Cardiac fibroblast (primary cell): ENCODE measurements at regions not wholly inside any gene's neighbourhood (a gene's known extent, or its start where the extent isn't known, plus 50 kb on each side); places are given as distances from the start of the nearest gene placed in this dataset.

Experiments
- DNase-seq, 2 donors: peaks; one replicate each; pipeline versions ENCODE4 v3.0.0 to v3.0.0-alpha.2; 2010; ENCODE audit warnings: low read depth in 2 of 2
- H3K4me3 ChIP-seq, 2 donors: replicated peaks in 1 of 2; 1 replicate in 1 of 2; 2 replicates in 1 of 2; pipeline ENCODE4 v1.5.1; 2011; ENCODE audit warnings: low read depth in 2 of 2, low read length in 2 of 2, mild to moderate bottlenecking in 2 of 2, moderate library complexity in 1 of 2
- CTCF ChIP-seq: IDR thresholded peaks from one replicate; pipeline ENCODE4 v1.5.1; 2011; ENCODE audit warnings: low read depth, mild to moderate bottlenecking, low read length, inconsistent platforms

DNA sequence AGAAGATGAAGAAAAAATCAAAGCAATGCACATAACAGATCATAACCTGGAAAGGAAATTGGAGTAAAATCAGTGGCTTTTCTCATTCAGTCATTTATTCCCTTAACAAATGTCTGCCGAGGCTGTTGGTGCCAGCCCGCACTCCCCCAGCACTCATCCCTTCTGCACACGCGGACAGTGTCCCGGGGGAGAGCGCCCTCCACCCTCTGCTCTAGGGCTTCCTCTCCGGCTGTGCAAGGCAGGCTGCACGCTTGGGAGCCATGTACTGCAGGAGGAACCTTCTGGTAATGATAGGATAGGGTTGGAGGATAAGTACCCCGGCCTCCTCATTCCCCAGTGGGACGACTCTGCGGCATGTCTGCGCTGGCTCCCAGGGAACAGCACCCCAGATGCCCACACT, 134.5 kb downstream of the PAX1 start:
- no peak overlapping the region for H3K4me3 ChIP-seq
- no peak for TF ChIP-seq CTCF
- DNase-seq = no peak

DNA sequence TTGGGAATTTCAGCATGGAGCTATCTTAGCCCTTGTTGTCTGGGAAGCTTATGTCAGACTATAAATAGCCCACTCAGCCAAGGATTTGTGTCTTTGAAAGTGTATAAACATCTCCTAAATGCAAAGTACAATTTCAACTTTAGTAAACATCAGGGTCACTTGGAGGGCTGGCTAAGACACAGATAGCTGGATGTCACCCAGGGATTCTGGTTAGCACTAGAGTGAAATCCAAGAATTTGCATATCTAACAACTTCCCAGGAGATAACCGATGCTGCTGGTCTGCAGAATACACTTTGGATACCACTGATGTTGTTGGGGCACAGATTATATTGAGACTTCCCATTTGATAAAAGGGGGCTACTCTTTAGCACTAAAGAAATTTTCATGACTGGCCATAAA, 130.9 kb downstream of the PAX1 start:
- no peak overlapping the region for H3K4me3 ChIP-seq
- no peak for TF ChIP-seq CTCF
- no peak for DNase-seq

DNA sequence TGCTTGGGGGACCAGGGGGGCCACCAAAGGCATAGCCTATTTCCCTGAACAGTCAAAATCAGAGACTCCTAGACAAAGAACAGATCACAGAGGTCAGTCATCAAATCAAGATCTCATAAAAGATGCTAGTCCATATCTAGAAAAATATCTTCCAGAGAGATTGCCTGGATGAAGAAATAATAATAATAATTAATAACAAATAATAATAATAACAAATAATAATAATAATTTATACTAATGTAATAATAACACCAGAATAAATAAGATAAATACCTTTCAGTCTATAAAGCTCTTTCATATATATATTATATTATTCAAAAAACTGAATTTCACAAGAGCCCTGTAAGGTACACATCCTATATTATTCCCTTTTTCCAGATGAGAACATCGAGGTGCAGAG, 129.6 kb downstream of the PAX1 start:
- TF ChIP-seq CTCF = no peak
- DNase-seq = no peak
- H3K4me3 ChIP-seq = no peak overlapping the region

DNA sequence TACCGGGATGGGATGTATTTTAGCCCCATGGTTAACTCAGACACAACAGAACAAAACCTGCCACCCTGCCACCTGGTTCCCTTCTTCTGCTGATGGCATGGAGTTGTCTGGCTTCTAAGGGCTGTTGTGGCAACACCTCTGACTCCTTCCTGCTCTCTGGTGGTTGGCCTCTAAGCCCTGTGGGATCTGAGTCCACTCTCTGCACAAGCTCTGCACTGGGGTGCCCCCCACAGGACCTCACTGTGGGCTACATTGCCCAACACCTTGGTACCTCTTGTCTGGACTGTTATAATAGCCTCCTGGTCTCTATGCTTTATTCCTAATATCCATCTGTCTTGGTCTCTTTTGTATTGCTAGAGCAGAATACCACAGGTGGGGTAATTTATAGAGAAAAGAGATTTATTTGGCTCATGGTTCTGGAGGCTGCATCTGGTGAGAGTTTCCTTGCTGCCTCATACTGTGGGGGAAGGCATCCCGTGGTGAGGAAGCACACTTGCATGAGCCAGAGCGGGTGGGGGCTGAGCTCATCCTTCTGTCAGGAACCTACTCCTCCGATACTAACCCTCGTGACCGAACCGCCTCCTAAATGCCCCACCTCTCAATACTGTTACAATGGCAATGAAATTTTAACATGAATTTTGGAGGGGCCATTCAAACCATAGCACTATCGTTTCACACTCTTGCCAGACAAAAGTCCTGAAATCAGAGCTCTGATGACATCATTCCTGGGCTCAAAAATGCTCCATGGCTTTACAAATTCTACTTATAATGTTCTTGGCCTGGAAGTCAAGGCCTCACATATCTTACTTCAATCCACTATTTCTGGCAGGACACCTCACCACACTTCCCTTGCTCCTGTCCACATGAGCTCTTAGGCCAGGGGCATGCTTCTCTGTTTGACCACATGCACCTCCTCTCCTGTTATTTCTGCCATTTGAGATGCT, 127.2 kb downstream of the PAX1 start:
- DNase-seq = no peak
- no peak for TF ChIP-seq CTCF
- no peak overlapping the region for H3K4me3 ChIP-seq

DNA sequence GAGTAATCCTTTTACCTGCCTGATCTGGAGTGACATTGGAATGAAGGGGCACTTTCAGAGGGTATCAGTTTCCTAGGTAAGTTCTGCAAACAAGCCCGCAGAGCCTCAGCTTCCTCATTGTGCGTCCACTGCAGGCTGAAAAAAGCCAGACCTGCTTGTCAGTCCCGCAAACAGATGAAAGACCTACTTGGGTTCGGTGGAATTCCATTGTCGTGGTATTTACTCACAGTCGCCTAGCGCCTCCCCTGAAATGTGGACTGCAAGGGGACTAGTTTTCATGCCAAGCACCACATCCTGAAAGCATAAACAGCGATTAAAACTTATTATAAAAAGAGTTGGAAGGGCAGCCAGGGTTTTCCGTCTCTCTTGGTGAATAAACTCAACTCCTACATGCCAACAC, 121.5 kb downstream of the PAX1 start:
- no peak overlapping the region for H3K4me3 ChIP-seq
- no peak for TF ChIP-seq CTCF
- no peak for DNase-seq

DNA sequence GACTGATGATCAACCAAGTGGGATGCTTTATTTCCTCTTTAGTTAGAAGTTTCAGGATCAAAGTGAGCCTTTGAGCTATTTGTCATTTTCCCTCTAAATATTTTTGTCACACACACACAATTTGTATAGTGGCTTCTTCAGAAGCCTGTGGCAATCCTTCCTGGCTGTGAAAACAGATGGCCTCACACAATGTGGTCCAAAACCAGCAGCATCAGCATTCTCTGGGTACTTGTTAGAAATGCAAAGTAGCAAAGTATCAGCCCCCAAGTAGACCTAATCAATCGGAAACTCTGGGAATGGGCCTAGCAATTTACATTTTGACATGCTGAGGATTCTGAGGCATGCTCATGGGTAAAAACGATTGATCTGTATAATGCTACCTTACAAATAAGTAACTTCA, 115.9 kb downstream of the PAX1 start:
- H3K4me3 ChIP-seq = no peak overlapping the region
- no peak for DNase-seq
- no peak for TF ChIP-seq CTCF
